Keratinocyte (primary cell): ENCODE measurements at regions not wholly inside any gene's neighbourhood (a gene's known extent, or its start where the extent isn't known, plus 50 kb on each side); places are given as distances from the start of the nearest gene placed in this dataset.

Source experiments
- EZH2 ChIP-seq: IDR thresholded peaks from one replicate; pipeline ENCODE4 v1.6.1; 2012; ENCODE audit warnings: inconsistent platforms, mild to moderate bottlenecking, low read length, moderate library complexity
- TF ChIP-seq, protein P1 (sequence below), 3 experiments: IDR thresholded peaks in 1 of 3; conservative IDR thresholded peaks in 1 of 3; optimal IDR thresholded peaks in 1 of 3; 2 replicates in 2 of 3; 3 replicates in 1 of 3; pipeline versions ENCODE3 to v1.5.1; 2011; ENCODE audit warnings: low read length in 3 of 3, mild to moderate bottlenecking in 3 of 3, moderate library complexity in 2 of 3, control low read depth in 1 of 3, inconsistent platforms in 1 of 3; ENCODE audit not compliant: insufficient read depth in 2 of 3; ENCODE audit errors: extremely low read depth in 1 of 3

GRCh38 chr9:38312406-38312805, 80.1 kb upstream of the ALDH1B1 start:
- TF ChIP-seq, protein P1, sequence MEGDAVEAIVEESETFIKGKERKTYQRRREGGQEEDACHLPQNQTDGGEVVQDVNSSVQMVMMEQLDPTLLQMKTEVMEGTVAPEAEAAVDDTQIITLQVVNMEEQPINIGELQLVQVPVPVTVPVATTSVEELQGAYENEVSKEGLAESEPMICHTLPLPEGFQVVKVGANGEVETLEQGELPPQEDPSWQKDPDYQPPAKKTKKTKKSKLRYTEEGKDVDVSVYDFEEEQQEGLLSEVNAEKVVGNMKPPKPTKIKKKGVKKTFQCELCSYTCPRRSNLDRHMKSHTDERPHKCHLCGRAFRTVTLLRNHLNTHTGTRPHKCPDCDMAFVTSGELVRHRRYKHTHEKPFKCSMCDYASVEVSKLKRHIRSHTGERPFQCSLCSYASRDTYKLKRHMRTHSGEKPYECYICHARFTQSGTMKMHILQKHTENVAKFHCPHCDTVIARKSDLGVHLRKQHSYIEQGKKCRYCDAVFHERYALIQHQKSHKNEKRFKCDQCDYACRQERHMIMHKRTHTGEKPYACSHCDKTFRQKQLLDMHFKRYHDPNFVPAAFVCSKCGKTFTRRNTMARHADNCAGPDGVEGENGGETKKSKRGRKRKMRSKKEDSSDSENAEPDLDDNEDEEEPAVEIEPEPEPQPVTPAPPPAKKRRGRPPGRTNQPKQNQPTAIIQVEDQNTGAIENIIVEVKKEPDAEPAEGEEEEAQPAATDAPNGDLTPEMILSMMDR (optimal IDR thresholded peaks at IDR 0.05 in 1 of 3, IDR thresholded peaks at IDR 0.05 in 1 of 3, conservative IDR thresholded peaks at IDR 0.05 in 1 of 3; ENCODE audit: extremely low read depth in 1 of 3, insufficient read depth in 2 of 3, low read length in 3 of 3): no peak
- TF ChIP-seq EZH2: no peak
